ENCODE measurements at regions not wholly inside any gene's neighbourhood (a gene's known extent, or its start where the extent isn't known, plus 50 kb on each side); places are given as distances from the start of the nearest gene placed in this dataset.

GRCh38 chr2:176435729-176436128 lies 166.5 kb downstream of the MTX2 start:
- TF ChIP-seq CTCF (IDR thresholded peaks at IDR 0.05) (no peak), EP300 (IDR thresholded peaks at IDR 0.05) (no peak)
